DOHH2 (cell line): ENCODE measurements at regions not wholly inside any gene's neighbourhood (a gene's known extent, or its start where the extent isn't known, plus 50 kb on each side); places are given as distances from the start of the nearest gene placed in this dataset.

Experiments used
- CTCF ChIP-seq: fragments of 200-600 bp; sonication (generic); IDR thresholded peaks from one replicate; pipeline ENCODE4 v1.5.1; 2014; ENCODE audit warnings: antibody characterized with exemption, mild to moderate bottlenecking, low read depth, low read length; ENCODE audit not compliant: poor library complexity, severe bottlenecking
- EZH2phosphoT487 ChIP-seq: fragments of 200-600 bp; sonication (generic); IDR thresholded peaks from 2 replicates; pipeline ENCODE4 v1.6.1; 2017; ENCODE audit warnings: borderline replicate concordance, mild to moderate bottlenecking, antibody characterized with exemption, low read length, moderate library complexity, mixed read lengths

DNA sequence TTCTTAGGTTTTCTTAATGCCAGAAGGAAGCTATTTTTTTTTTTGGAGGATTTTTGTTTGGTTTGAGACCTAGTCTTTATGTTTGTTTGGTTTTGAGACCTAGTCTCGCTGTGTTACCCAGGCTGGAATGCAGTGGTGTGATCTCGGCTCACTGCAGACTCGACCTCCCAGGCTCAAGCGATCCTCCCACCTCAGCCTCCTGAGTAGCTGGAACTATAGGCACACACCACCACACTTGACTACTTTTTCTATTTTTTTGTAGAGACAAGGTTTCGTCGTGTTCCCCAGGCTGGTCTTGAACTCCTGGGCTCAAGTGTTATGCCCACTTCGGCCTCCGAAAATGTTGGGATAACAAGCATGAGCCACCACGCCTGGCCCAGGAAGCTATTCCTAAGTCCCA lies 67.8 kb upstream of the NHSL1 start:
- TF ChIP-seq CTCF (no peak), EZH2phosphoT487 (no peak)
